ENCODE measurements at regions not wholly inside any gene's neighbourhood (a gene's known extent, or its start where the extent isn't known, plus 50 kb on each side); places are given as distances from the start of the nearest gene placed in this dataset.
"Not testable (repeated sequence)": the region's sequence is repeated elsewhere in the genome, so short reads cannot be mapped to it uniquely, and the experiment has no call there.

DNA sequence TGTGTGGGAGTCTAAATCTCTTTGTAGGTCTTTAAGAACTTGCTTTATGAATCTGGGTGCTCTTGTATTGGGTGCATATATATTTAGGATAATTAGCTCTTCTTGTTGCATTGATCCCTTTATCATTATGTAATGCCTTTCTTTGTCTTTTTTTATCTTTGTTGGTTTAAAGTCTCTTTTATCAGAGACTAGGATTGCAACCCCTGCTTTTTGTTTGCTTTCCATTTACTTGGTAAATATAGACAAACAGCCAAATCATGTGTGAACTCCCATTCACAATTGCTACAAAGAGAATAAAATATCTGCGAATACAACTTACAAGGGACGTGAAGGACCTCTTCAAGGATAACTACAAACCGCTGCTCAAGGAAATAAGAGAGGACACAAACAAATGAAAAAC is 198.2 kb upstream of the APCDD1 start:
- DNase-seq = not testable (repeated sequence)

DNA sequence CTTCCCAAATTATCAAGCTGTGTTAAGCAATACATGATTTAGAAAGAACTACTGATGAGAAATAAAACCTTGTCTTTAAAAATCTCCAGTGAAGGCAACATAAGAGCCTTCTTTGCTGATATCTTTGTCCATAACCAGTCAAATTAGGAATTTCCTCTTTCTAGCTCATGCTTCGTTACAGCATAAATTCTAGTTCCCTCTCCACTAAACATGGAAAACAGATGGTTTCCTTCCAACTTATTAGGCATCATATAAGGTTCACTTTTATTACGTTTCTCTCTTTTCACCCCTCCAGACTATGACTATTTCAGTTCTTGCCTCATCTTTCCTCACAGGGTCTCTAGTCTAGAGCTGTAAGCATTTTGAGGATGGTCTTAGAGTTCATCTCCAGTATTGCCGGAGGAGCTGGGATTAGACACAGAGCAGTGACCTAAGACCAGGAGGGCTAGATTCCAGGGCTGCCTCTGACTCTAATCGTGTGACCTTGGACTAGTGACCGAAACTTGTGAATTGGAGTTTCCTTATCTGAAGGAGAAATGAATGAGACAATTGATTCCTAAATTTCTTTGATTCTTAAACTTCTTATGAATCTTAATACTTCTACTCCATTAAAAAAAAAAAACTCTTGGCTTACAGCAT is 195.5 kb upstream of the APCDD1 start:
- DNase-seq = no peak

DNA sequence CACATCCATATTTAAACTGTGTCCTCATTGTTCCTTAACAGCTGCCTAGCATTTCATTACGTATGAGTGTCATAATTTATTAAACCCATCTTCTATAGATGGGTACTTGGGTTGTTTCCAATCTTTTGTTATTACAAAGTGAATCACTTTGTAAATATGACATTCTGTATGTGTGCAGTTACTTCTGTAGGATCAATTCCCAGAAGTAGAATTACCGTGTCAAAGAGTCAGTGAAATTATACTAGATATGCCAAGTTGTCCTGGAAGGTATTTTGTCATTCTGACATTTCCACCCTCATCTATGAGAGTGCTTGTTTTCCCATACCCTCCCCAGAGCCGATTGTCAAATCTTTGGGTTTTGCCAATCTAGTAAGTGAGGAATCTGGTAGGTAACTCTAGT is 194.5 kb upstream of the APCDD1 start:
- no peak for DNase-seq

DNA sequence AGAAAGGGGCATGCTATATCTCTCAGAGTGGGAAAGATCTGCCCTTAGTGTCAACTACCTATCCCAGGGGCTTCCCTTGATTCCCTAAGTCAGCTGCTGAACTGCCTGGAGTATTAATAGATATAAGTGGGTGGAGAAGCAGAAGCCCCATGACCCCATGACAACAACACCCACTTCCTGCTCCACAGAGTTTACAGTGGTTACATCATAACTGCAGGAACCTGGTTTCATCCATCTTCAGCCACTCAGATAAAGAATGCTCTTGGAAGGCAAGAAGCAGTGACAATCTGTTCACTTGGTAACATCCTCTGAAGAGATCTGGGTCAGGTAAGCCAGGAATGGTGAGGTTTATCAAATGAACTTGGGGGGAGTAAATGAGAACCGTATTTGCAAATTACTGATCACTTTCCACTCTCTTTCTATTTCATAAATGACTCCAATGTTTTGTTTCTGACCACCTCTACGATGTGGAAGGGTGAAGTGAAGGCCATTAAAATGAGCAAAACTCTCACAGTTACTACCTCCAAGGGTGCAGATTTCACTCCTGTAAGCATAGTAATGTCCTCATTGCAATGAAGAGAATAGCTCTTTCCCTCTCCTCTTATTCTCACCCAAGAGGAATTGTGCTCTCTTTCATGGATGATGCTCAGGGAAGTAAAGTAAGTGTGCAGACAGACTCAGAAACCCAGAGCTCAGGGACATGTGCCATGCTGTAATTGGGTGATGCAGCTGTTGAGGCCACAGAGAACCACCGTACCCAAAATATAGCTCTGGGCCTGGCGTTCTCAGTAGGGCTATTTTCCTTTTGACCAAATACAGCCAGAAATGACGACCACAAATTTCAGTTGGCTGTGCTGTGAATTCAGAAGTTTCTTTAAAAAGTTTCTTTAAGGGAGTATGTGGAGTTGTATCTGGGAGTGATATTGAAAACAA is 192.8 kb upstream of the APCDD1 start:
- no peak for DNase-seq

DNA sequence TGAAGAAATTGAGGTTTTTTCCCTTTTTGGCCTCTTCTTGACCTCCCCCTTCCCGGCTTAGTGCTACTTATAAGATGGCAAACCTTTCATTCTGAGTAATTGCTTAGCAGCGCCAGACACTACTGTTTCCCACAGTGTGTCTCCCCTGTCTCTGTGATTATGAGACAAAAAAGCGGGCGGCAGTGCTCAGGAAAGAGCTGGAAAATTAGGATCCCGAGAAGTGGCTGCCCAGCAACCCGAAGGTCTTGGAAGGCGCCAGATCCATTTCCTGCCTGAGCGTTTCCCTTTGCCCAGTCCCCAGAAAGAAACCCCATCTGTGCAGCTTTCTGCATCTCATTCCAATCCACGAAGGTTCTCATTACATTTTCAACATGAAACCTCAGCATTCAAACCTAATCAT is 191.9 kb upstream of the APCDD1 start:
- DNase-seq = no peak

DNA sequence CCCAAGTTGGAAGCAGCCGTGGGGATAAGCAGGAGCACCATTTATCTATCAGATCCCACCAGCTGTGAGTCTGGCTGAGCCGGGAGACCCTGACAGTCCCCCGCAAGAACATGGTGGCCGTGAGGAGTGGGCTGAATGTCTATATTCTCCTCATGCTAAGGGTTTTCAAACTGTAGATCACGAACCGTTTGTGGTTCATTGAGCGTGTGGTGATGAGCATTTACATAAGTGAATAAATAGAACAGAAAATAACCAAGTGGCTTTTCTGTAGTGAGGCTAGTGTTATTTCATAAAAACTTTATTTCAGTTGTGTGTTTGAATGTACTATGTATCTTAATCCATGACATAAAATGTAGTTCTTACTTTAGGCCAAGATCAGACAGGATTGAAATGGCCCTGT is 190.2 kb upstream of the APCDD1 start:
- no peak for DNase-seq

DNA sequence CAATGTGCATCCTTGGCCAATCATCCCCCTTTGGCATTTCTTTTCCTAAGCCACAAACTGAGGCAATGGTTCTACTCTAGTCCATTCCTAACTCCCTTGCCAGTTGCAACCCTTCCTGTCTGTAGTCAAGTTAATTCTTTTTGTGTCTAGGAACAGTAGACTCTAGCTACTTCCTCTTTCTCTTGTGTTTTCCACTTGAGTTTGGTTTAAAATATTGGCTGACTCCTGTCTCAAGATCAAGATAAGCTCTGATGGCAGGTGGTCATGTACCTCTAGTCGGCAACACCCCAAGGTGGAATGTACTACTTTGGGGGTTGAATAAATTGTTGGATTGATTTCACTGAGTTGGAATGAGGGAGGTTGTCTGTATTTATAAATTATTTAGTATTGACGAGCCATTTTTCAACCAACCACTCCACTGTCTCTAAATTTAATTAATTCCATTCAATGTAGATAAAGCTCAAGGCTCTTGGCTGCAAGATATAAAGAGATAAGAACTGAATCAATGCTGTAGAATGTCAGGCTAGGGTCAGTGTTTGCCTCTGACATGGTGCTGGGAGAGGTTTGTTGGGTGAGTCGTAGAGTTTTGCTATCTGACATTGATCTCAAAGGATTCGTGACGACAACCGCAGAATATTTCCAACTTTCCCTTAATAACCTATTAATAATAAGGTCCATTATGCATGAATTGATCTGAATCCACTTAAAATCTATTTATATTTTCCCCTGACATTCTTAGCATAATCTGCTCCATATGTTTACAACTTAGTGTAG is 188.7 kb upstream of the APCDD1 start:
- no peak for DNase-seq

DNA sequence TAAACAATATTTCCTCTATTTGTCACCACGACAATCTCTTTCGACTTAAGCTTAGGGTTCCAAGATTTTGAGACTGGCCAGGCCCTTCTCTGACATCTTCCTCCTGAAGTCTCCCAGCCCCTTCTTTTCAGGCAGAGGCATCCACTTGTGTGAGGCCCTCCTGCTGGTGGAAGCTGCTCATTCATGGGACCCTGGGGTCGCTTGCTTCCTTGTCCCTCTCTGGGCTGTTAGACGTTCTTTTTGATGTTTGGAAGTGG is 188.2 kb upstream of the APCDD1 start:
- DNase-seq = no peak

DNA sequence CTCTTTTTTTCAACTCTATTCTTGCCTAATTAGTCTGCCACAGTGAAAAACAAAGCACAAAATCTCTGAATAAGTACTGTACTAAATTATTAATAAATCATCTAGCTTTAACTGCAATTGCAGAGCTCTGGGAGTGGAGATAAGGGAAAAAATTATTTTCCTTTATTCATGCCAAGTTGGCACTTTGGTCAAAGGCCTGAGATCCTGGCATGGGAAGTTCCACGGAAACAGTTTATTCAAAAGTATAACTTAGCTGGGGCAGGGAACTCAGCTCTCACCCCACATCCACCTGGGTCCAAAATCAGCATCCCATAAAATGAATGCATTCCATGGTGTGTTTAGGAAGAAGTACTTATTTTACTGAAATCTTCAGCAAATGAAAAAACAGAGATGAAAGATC is 185.2 kb upstream of the APCDD1 start:
- DNase-seq = no peak

DNA sequence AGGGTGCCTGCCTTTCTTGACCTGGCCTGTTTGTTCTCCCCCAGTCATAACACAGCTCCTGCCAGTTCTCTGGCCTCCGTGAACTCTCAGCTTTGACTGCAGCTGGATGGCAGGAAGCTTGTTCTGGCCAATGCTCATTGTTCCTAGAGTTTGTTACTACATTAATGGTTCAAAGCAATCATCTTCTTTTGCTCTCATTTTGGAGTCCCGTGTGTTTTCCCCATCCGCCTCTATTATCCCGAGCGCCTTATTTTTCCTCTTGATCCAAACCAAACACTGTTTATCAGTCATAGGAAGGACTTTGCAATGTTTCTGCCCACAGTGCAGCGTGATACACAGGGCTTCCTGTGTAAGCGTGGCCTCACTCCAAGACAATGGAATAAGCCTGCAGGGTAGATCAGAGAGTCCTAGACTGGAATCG is 184.3 kb upstream of the APCDD1 start:
- DNase-seq = no peak

DNA sequence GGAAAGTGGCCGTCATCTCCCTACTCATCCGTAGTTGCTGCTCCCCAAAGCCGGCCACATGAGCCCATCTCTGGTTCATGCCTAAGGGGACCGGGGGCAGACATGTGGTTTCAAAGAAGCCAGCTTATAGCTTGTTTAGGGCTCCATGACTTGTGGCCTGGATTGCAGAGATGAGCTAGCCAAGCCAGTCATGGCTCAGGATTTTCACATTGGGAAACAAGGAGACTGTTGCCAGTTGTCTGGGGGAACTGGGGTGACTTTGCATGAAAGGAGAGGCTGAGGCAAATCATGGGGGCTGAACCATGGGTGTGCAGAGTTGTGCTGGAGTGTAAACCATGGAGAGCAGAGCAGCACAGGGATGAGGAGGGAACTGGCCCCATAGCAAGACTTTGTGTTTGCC is 183.0 kb upstream of the APCDD1 start:
- no peak for DNase-seq

DNA sequence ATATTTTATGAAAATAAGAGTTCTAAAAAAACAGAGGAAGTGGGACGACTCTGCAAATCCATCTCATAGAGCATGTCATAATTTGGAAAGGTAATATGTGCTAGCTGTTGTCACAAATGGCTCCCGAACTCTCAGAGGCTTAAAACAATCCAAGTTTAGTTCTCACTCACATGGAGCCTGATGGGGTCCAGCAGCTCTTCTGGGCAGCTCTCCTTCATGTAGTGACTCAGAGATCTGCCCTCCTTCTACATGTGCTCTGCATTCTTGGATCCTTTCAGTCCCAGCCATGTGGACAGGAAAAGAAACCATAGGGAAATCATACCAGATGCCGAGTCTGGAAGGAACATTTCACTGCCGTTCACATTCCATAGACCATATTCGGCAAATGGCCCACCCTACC is 180.1 kb upstream of the APCDD1 start:
- DNase-seq = no peak

DNA sequence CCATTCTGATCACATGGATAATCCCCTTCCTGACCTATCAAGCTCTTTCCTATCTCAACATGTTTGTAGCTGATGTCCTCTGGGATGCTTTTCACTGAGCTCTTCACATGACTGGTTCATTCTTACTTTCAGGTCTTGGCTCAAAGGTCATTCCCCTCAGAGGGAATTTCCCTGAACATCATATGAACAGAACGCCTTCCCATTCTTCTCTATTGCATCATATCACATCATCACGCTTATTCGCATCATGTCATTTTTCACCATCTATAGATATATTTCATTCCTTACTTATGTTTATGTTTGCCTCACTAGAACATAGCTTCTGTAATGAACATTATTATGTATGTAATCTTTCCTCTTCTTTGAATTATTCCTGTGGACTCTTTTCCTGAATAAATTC is 178.9 kb upstream of the APCDD1 start:
- DNase-seq = no peak

DNA sequence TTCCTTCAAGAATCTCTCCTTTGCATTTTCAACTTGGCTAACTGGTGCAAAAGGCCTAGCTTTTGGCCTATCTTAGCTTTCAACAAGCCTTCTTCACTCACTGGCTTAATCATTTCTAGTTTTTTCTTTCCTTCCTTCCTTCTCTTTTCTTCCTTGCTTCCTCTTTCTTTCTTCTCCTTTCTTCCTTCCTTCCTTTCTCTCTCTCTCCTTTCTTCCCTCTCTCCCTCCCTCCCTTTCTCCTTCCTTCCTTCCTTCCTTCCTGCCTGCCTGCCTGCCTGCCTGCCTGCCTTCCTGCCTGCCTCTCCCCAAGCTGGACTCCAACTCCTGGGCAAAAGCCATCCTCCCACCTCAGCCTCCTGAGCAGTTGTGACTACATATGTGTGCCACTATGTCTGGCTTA is 176.2 kb upstream of the APCDD1 start:
- no peak for DNase-seq

DNA sequence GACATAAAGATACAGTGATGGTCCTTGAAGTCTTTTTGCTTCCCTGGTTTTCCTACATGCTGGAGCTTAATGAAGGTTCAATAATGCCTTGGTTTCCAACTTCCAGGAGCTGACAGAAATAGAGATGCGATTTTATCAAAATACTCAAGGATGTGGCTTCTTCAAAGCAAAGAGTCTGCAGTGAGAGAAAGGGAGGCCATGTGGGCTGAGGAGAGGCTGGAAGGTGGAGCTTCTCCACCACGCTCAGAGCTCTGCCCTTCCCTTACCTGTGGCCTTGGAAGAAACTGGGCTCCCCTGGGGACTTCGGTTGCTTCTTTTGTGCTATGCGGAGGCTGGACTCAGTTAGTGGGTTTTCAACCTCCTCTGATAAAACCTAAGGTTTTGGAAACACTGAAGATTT is 175.0 kb upstream of the APCDD1 start:
- DNase-seq = no peak

DNA sequence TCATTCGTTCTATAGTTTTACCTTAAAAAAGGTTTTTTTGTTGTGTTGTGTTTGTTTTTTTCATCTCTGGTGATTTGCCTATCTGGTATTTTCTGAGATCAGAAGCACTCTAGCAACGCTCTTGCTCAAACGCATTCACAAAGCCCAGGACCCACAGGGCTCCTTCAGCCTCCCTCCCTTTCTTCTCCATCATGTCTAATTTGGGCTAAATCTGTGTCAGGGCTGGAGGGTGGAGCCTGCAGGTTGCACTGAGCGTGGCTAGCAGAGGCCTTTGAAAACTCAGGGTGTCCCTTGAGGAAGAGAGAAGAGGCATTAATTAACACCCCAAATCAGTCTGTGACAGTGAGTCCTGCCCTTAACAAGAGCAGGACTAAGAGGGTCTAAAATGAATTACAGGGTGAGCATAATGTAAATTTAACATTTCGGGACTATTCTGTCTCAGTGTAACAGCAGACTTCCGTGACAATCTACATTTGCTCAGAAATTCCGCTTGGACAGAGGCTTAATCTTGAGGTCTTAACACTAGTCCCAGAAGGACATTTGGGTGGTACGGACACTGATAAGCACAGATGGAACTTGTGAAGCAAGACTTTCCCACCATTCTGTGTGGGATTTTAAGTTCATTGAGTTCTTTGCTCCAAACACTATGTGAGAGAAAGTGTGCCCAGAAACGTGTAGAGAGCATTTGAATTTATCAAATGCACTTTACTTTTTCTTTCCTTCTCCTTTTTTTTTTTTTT is 174.4 kb upstream of the APCDD1 start:
- no peak for DNase-seq

DNA sequence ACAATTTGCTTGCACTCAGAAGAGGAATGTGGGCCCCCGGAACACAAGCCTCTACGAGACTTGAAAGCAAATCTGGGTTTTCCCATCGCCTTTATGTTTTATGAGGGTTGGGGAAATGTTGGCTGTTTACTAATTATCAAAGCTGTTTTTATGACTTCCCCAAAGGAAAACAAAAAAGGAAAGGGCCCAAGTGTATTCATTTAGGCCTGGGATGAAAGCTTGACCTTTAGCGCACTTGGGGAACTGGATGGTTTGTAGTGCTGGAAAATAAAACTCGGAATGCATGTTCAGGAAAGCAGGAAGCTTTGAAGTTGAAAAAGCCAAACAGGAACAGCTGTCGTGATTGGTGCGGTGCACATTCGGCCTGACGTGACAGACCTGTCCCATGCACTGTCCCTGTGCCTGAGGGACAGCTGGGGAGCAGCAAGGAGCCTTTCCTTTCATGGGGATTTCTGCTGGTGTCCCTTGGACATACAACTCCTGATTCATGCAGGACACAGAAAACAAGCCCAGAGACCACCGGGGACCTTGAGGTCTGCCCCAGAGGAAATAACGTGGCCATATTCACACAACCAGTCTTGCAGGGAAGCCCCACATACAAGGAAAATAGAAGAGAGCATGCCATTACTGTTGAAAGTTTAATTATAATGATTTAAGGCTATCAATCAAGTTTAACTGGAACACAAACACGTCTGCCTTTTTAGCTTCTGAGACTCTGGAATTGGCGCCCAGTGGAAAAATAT is 169.7 kb upstream of the APCDD1 start:
- no peak for DNase-seq

DNA sequence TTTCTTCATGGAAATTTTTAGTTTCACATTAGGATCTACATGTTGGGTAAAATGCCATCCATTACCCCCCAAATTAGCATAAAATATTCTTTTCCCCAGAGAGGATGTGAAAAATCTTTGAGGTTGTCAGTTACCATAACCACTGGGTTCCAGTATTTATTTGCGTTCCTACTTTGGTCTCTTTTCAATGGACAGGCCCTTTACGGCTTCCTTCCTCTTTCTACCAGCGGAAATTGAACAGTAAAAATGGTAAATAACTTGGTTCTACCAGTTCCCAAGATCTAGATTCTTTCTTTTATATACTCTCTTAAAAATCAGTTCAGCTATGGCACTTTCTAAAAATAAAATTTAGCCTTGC is 169.2 kb upstream of the APCDD1 start:
- DNase-seq = no peak

DNA sequence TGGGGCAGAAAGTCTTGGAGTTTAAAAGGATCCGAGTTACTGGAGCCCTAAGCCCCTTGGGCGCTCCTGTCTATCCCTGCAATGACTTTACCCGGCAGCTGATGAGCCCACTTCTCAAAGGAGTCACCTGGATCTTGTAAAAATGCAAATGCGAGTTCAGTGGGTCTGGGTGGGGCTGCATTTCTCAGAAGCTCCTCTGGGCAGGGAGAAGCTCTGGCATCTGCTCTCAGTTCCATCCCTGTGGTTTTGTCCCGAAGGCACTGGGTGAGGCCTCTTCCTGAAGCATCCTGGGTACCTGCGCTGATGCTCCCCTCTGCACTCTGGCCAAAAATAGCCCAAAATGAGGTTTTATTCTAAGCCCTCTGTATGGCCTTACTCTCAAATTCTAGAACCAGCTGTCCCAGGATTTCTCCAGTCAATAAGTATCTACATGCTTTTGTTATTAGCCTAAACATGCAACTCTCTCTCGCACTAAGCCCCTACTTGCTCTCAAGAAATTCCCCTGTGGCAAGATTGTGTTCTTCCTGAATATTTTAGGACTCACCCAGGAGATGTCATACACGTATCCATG is 167.8 kb upstream of the APCDD1 start:
- peak; percentile 29 to 65 for DNase-seq

DNA sequence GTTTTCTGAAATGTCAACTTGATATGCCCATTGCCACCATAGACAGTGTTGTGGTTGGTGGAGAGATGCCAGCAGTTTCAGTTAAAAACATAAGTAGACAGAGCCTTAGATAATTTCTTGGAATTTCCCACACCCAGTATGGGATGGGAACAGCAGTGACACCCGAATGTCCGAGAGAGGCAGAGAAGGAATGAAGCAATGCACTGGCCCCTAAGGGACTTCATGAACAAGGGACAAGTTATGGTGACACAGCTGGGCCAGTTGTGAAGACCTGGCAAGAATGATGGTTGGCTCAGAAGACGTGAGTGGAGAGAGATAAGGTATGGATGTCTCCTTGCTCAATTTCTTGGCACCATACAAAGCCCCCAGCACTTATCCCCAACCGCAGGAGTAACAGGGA is 165.2 kb upstream of the APCDD1 start:
- DNase-seq = no peak

DNA sequence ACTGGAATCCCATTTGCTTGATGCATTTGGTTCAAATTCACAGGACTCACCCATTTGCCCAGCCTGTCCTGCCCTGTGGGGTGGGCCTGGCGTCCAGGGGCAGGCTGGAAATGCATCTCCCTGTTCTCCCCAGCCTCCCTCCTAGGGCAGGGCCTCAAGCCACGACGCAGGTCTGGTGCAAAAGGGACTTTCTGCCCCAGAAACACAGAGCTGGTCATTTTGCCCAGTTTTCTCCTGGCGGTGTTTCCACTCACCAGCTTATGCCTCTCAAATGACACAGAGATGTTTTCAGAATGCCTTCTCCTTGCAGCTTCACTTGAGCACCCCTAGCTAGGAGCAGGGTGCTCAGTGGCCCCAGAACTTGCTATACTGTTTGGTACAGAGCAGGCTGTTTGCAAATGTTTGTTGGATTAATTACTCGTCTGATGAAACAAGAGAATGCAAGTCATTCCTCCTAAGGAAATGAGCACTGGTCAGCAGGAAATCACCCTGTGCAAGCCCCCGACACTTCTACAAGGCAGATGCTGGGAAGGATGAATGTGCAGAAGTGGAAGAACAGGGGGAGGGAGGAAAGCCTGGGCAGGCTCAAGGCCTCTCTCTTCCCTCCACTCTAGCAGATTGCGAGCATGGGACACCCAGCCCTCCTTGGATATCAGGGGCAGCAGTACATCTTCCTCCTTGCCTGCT is 164.3 kb upstream of the APCDD1 start:
- DNase-seq = no peak

Measured in NCI-H526 (cell line).